Kidney epithelial cell (primary cell): ENCODE measurements at regions not wholly inside any gene's neighbourhood (a gene's known extent, or its start where the extent isn't known, plus 50 kb on each side); places are given as distances from the start of the nearest gene placed in this dataset.
A peak's percentile ranks its signal among the peaks of the same experiment; 100 is the strongest.

Source experiments
- DNase-seq: peaks from one replicate; pipeline ENCODE4 v3.0.0-alpha.2; 2010; ENCODE audit warnings: low read depth
- H3K27me3 ChIP-seq: 2 replicates; pipeline ENCODE4 v1.6.0; 2011; ENCODE audit warnings: low read length; ENCODE audit not compliant: control insufficient read depth, insufficient read depth
- H3K36me3 ChIP-seq: 2 replicates; pipeline ENCODE4 v1.5.1; 2011; ENCODE audit warnings: low read length; ENCODE audit not compliant: control insufficient read depth, insufficient read depth
- H3K4me3 ChIP-seq: 2 replicates; pipeline ENCODE4 v1.5.1; 2011; ENCODE audit warnings: low read depth, mild to moderate bottlenecking, control low read depth, low read length
- CTCF ChIP-seq: IDR thresholded peaks from 2 replicates; pipeline ENCODE4 v1.5.1; 2011; ENCODE audit warnings: mild to moderate bottlenecking, moderate library complexity, low read length, control low read depth, inconsistent platforms; ENCODE audit not compliant: insufficient read depth, poor library complexity, severe bottlenecking

- no peaks in the 10 kb centered on the region for H3K27me3 ChIP-seq
- H3K4me3 ChIP-seq = no peak overlapping the region
- TF ChIP-seq CTCF = no peak
- H3K36me3 ChIP-seq = no peaks in the 10 kb centered on the region
- DNase-seq = peak; percentile 23
Observed at GRCh38 chr12:89951050-89951693, 242.5 kb upstream of the ATP2B1 start.

- DNase-seq = no peak
- TF ChIP-seq CTCF = no peak
- Histone ChIP-seq H3K4me3 (no peak overlapping the region), H3K36me3 (no peaks in the 10 kb centered on the region), H3K27me3 (no peaks in the 10 kb centered on the region)
Observed at GRCh38 chr12:89950421-89950820, 241.8 kb upstream of the ATP2B1 start.

- H3K27me3 ChIP-seq = no peaks in the 10 kb centered on the region
- no peaks in the 10 kb centered on the region for H3K36me3 ChIP-seq
- peak; percentile 21 for DNase-seq
- no peak for TF ChIP-seq CTCF
- no peak overlapping the region for H3K4me3 ChIP-seq
Observed at GRCh38 chr12:89949457-89950195, 241.0 kb upstream of the ATP2B1 start.

- no peak for TF ChIP-seq CTCF
- no peak overlapping the region for H3K4me3 ChIP-seq
- no peaks in the 10 kb centered on the region for H3K27me3 ChIP-seq
- H3K36me3 ChIP-seq = no peaks in the 10 kb centered on the region
- no peak for DNase-seq
Observed at GRCh38 chr12:89948271-89949175, 239.9 kb upstream of the ATP2B1 start.

- TF ChIP-seq CTCF = no peak
Observed at GRCh38 chr12:89947437-89948270, 239.0 kb upstream of the ATP2B1 start.

More at GRCh38 chr12:89947437-89948270, 239.0 kb upstream of the ATP2B1 start:
- DNase-seq = peak; percentile 69
- no peak overlapping the region for H3K4me3 ChIP-seq
- no peaks in the 10 kb centered on the region for H3K36me3 ChIP-seq
- H3K27me3 ChIP-seq = no peaks in the 10 kb centered on the region
